ENCODE measurements at regions not wholly inside any gene's neighbourhood (a gene's known extent, or its start where the extent isn't known, plus 50 kb on each side); places are given as distances from the start of the nearest gene placed in this dataset.

GRCh38 chr22:27460591-27461347 lies 340.8 kb downstream of the MN1 start:
- DNase-seq: no peak

DNA sequence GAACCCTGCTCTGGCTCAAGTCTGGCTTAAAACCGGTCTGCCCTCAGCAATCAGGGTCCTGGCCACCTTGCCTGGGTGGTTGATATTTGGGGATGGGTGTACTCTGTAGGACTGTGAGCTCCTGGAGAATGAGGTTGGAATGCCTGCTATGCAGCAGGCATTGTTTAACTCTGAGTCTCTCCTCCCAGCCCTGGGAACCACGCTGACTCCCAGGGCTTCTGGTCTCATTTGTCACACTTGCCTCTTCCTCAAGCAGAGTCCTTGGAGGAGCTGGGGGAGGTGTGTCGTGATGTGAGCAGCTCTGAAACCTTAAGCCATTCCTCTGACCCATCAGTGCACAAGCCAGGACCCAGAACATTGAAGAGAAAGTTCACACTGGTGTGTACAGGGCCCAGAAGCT lies 340.1 kb downstream of the MN1 start:
- DNase-seq: no peak

GRCh38 chr22:27462190-27462589 lies 339.4 kb downstream of the MN1 start:
- peak; percentile 20 for DNase-seq

GRCh38 chr22:27463121-27463660 lies 338.4 kb downstream of the MN1 start:
- DNase-seq: no peak

- DNase-seq: no peak
Observed at GRCh38 chr22:27466229-27466628, 335.3 kb downstream of the MN1 start.

DNA sequence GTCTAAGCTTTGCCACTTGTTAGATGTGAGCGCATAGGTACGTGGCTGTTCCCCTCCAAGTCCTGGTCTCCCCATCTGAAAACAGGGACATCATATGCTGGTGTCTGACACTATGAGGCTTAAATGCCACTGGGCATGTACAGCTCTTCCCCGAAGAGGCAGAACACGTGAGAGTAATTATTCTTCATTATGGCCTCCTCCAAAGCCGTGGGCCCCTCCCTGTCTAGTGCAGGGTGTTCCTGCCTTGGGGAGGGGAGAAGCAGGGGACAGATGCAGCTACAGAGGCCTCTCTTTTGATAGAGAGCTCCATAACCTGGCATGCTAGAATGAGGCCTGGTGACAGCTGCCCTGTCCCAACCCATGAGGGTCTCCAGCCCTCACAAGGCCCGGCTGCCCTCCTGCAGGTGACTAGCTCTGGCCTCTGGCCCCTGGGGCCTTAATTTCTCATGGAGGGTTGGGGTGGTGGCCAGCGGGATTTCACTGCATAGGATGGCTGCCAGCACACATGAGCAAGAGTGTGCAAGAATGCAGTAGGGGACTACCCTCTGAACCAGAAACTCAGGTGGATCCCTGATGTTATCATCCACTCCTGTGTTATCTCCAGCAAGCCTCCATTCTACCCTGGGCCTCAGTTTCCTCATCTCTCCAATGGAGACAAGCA lies 334.6 kb downstream of the MN1 start:
- DNase-seq: no peak

DNA sequence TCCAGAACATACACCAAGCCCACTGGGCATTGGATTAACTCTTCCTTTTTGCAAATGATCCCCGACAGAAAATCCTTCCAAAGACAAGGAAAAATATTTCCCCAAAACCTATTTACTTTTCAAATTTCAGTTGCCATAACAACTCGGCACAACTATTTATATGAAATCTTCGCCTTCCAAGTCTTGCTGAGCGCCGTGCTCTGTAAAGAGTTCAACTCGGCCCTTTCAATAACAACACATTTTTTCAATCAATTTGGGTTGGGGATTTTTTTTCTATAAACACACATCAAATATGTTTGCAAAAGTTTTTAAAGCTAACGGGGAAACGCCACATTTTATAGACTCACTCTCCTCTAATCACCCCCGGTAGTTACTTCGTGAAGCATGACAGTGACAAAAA lies 333.8 kb downstream of the MN1 start:
- no peak for DNase-seq

DNA sequence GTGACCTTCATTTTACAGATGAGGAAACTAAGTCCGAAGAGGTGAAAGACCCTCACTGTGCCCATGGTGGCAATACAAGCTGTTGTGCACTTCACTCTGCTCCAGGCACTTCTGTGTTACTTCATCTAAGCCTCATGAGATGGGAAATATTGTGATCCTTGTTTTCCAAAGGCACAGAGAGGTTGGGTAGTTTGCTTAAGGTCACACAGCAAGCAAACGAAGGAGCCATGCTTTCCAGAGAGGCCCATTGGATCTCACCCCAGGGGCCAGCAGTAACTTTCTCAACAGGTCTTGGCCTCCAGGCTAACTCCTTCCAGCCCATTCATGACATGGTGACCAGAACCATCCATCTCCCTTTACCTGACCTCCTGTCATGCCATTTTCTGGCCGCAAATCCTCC lies 332.8 kb downstream of the MN1 start:
- no peak for DNase-seq

GRCh38 chr22:27470169-27470772 lies 331.3 kb downstream of the MN1 start:
- no peak for DNase-seq

DNA sequence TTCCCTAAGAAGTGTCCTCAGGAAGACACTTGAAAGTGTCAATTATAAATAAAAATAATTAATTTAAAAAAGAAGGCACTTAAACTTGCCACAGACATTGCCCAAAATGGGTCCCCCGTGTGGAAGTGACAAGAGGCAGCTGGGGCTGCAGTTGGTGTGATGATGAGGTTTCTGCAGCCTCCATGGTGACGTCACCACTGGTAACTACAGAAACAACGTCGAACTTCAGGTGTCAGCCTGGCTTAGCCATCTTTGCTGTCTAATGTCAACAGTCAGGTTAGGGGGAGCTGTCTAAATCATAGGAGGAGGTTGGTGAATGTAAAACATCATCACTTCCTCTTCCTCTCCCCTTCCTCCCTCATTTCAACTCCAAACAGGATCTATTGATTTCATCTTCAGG lies 328.6 kb downstream of the MN1 start:
- DNase-seq: no peak

DNA sequence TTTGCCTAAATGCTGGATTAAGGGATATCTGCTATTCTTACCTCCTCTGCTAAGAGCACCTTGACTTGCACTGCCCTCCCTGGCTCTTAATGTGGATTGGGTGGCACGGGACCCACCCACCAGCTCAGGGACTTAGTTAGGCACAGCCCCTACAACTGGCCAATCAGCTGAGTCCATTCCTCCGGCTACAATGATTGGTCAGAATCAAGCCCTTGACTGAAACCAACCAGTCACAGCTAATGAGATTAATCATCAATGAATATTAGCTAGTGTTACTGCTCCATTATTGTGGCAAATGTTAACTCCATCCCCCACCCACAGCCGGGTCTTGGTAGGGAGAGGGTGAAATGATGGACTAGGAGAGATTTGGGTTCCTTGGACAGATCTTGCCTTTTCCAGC lies 328.0 kb downstream of the MN1 start:
- no peak for DNase-seq

DNA sequence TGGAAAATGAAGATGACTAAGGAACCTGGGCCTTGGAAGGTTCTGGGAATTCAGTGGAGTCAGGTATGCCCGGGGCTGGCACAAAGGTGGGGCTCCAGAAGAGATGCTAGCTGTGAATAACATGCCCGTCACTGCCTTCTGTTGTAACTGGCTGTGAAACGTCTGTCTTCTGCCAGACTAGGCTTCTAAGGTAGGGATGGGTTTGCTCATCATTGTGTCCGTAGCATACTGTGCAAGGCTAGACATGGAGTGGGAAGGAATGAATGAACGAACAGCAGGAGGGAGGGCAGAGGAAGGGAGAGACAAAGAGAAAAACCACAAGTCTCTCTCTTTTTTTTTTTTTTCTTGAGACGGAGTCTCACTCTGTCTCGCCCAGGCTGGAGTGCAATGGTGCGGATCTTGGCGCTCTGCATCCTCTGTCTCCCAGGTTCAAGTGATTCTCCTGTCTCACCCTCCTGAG lies 327.4 kb downstream of the MN1 start:
- no peak for DNase-seq

- no peak for DNase-seq
Observed at GRCh38 chr22:27474711-27475547, 326.6 kb downstream of the MN1 start.

GRCh38 chr22:27475548-27475897 lies 326.0 kb downstream of the MN1 start:
- no peak for DNase-seq

DNA sequence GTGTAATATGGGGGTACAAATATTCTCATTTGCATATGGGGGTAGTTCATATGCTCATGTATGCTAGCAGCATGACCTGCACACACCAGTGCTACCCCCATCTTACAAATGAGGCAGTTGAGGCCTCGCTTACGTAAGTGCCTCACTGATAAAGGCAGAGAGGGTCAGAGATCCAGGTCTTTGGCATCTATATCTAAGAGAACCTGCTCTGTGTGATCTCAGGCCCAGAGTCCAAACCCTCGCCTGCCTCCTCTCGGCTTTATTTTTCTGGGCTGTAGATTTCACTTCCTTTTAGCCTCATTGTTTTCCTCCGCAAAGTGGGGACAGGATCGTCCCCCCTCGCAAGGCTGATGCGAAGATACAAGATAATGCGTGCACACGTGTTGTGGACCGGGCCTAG lies 325.2 kb downstream of the MN1 start:
- no peak for DNase-seq

DNA sequence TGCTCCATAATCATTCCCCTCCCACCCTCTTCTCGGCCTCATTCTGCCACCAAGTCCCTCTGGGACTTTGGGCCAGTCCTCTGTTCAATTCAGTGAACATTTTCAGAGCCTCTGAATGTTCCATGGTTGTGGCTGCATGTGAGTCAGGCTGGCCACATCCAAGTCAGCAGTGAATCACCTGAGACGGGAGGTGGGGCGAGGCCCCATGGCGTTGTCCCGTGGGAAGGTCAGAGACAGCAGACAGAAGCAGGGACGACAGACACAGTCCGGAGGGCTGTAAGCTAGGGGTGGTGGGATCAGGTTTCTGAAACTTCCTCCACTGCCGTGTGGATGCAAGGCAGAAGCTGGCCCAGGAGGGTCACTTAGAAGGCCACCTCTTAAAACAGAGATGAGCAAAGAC lies 324.8 kb downstream of the MN1 start:
- no peak for DNase-seq

- no peak for DNase-seq
Observed at GRCh38 chr22:27477171-27477570, 324.4 kb downstream of the MN1 start.

DNA sequence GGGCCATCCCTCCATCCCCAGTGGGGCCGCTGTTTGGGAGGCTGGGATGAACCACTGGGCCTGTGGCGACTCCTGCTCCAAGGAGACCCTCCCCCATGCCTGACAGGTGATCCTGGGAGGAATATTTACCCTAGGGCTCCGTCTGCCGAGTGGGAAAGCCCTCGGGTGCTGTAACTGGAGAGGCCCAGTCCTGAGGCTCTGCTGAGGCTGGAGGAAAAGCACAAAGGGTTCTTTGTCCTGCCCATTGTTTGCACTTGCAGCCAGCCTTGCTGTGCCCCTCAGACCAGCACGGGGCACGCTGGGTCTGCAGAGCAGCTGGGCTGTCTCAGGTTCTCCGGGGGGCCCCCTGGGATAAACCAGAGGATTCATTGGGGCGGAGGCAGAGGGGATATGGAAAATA lies 321.1 kb downstream of the MN1 start:
- DNase-seq: peak; percentile 18

- no peak for DNase-seq
Observed at GRCh38 chr22:27482402-27482801, 319.2 kb downstream of the MN1 start.

GRCh38 chr22:27483095-27483785 lies 318.3 kb downstream of the MN1 start:
- DNase-seq: no peak

GRCh38 chr22:27485842-27486241 lies 315.7 kb downstream of the MN1 start:
- no peak for DNase-seq

All from occipital lobe (tissue), 1 donor.